T47D (cell line): ENCODE measurements at regions not wholly inside any gene's neighbourhood (a gene's known extent, or its start where the extent isn't known, plus 50 kb on each side); places are given as distances from the start of the nearest gene placed in this dataset.
"Not testable (repeated sequence)": the region's sequence is repeated elsewhere in the genome, so short reads cannot be mapped to it uniquely, and the experiment has no call there.

Experiments
- DNase-seq, 2 experiments: peaks; one replicate each; pipeline versions ENCODE4 v3.0.0 to v3.0.0-alpha.2; 2011 to 2012; ENCODE audit warnings: low read depth in 1 of 2, low spot score in 1 of 2
- JUND ChIP-seq: IDR thresholded peaks from 2 replicates; pipeline ENCODE4 v1.6.1; 2012; ENCODE audit warnings: low read depth
- in situ Hi-C: cut with HindIII; loops from 2 replicates; pipeline ENCODE4 v1.10.0; 2016; ENCODE audit warnings: low sequenced_read_pairs, low pct_unique_long_range_greater_than_20kb

GRCh38 chr3:72035606-72036005 lies 250.7 kb upstream of the PROK2 start:
- TF ChIP-seq JUND, result no peak
- DNase-seq, result no peak
- in situ Hi-C loops, result no loop called here

DNA sequence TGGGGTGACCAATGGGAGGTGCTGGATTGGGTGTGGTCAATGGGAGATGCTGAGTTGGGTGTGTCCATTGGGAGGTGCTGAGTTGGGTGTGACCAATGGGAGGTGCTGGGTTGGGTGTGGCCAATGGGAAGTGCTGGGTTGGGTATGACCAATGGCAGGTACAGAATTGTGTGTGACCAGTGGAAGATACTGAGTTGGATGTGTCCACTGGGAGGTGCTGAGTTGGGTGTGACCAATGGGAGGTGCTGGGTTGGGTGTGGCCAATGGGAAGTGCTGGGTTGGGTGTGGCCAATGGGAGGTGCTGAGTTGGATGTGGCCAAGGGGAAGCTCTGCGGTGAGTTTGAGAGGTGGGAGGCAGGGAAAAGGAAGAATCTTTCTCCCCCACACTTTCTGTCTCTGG lies 250.0 kb upstream of the PROK2 start:
- in situ Hi-C loops, result no loop called here
- no peak for TF ChIP-seq JUND
- DNase-seq, result no peak

- in situ Hi-C loops, result no loop called here
- DNase-seq, result no peak
- no peak for TF ChIP-seq JUND
Observed at GRCh38 chr3:72033666-72034428, 248.9 kb upstream of the PROK2 start.

DNA sequence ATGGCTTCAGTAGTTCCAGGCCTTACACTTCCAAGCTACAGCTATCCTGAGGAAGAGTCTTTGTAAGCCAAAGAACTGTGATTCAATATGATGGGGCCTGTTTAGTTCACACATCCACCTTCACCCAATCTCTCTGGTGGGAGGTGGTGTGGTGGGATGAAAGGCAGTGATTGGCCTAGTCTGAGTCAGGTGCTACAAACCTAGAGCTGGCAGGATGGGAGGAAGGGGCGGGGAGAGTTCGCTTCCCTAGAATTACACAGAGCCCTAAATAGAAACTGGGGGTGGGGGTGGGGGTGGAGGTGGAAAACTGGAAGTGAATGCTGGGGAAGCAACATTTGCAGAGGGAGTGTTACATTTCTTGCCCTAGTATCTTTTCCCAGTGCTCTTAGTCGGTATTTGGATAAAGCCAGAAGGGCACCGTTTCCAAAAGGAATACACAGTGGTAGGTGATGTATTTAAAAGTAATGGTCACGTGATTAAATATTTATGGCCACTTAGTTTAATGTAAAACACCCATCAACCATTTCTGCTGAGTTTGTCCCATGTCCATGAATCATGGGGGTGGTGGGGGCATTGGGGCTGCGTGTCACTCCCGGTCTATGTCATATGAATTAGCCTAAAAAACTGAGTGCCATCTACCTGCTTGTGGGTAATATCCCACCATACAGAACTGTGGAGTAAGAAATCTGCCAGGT lies 247.6 kb upstream of the PROK2 start:
- no peak for DNase-seq
- in situ Hi-C loops, result no loop called here
- no peak for TF ChIP-seq JUND

- in situ Hi-C loops, result no loop called here
- DNase-seq, result no peak
- no peak for TF ChIP-seq JUND
Observed at GRCh38 chr3:72031581-72031980, 246.6 kb upstream of the PROK2 start.

DNA sequence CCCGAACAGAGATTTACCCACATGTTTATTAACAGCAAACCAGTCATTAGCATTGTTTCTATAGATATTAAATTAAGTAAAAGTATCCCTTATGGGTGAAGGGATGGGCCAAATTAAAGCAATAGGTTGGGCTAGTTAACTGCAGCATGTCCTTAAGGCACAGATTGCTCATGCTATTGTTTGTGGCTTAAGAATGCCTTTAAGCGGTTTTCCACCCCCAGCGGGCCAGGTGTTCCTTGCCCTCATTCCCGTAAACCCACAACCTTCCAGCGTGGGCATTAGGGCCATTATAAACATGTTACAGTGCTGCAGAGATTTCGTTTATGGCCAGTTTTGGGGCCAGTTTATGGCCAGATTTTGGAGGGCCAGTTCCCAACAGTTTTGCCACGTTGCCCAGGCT lies 245.3 kb upstream of the PROK2 start:
- DNase-seq, in situ Hi-C loops: not testable (repeated sequence)

DNA sequence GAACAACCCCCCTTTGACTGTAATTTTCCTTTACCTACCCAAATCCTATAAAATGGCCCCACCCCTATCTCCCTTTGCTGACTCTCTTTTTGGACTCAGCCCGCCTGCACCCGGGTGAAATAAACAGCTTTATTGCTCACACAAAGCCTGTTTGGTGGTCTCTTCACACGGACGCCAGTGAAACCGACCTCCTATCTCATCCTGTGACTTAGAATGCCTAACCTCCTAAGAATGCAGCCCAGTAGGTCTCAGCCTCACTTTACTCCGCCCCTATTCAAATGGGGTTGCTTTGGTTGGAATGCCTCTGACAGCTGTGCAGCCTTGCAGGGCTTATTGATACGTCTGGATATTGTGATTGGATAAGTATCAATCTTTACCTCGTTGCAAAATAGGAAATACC lies 243.8 kb upstream of the PROK2 start:
- in situ Hi-C loops, result not testable (repeated sequence)
- DNase-seq, result peak; percentile 5 to 67

- in situ Hi-C loops, DNase-seq: not testable (repeated sequence)
Observed at GRCh38 chr3:72028307-72028706, 243.4 kb upstream of the PROK2 start.

DNA sequence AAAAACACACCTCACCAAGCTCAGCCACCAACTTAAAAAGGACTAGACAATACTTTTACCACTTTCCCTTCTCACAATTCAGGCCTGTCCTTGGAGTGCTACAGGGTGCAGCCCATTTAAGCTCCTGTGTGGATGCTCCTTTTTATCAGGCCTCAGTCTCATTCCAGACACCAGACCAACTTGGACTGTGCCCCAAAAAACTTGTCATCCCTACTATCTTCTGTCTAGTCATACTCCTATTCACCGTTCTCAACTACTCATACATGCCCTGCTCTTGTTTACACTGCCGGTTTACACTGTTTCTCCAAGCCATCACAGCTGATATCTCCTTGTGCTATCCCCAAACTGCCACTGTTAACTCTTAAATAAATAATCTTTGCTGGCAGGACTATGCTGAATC lies 242.8 kb upstream of the PROK2 start:
- in situ Hi-C loops, DNase-seq: not testable (repeated sequence)

- DNase-seq, result no peak
- no peak for TF ChIP-seq JUND
- in situ Hi-C loops, result no loop called here
Observed at GRCh38 chr3:72022027-72022426, 237.1 kb upstream of the PROK2 start.

DNA sequence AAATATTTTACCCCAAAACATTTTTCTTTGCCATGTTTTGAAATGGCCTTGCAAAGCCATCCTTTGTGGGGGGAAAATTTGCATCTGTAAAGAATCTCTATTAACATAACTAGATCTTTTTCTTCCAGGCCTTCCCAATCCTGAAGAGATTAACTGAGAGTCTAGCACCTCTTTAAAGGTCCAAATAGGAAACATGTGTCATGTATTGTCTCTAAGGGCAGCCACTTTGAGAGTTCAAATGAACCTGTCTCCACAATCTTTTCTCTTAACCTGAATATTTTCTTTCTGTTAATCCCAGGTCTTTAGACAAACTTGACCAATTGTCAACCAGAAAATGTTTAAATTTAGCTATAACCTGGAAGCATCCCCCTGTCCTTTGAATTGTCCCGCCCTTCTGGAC lies 236.6 kb upstream of the PROK2 start:
- no peak for DNase-seq
- no peak for TF ChIP-seq JUND
- in situ Hi-C loops, result no loop called here

- TF ChIP-seq JUND, result no peak
- no peak for DNase-seq
- in situ Hi-C loops, result no loop called here
Observed at GRCh38 chr3:72018343-72018984, 233.5 kb upstream of the PROK2 start.

DNA sequence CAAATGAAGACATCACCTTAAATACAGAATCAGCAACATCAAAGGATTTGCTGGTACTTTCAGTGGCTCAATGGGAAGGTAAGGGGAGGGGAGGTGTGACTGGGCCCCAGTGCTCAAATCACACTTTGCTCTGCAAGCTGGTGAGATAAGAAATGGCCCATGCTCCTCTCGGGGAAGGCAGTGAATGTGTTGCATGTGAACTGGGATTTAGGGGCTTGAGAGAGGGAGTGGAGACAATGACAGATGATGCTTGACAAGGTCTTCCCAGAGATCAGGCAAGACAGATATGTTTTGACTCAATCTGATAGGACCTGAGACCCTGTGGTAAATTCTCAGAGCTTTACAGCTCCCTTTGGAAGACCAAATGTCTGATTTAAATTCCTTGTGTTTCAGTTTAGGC lies 233.0 kb upstream of the PROK2 start:
- in situ Hi-C loops, result no loop called here
- TF ChIP-seq JUND, result no peak
- no peak for DNase-seq
